DMS 273 (cell line): ENCODE measurements at regions not wholly inside any gene's neighbourhood (a gene's known extent, or its start where the extent isn't known, plus 50 kb on each side); places are given as distances from the start of the nearest gene placed in this dataset.
"Not testable (repeated sequence)": the region's sequence is repeated elsewhere in the genome, so short reads cannot be mapped to it uniquely, and the experiment has no call there.

Experiments used
- DNase-seq: peaks from one replicate; lab custom pipeline; 2025; ENCODE audit not compliant: unreplicated experiment; lab: John Stamatoyannopoulos, UW

DNA sequence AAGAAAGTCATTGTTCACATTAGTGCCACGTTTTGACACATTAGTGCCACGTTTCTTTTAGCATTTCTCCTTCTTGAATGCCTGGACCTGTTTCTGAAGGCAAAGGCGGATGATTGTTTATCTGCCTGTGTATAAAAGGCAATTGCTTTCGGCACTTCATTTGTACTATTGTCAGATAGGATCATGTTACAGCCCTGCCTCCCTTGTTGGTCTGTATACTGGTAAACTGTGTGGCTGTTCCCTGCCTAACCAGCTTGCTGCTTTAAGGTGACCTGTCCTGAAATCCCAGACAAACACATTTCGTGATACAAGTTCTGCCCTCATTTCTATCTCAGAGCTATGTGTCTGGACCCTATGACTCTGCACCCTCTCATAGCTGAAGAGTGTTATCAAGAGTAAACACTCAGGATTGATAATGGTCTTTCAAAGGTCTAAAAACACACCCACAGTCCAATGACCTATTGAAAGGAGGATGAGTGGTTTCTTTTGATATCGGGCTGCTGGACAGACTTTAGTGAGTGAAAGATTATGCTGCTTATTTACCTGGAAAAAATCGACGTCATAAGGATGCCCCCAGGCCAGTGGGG lies 276.3 kb upstream of the MCTP2 start:
- DNase-seq, result no peak

DNA sequence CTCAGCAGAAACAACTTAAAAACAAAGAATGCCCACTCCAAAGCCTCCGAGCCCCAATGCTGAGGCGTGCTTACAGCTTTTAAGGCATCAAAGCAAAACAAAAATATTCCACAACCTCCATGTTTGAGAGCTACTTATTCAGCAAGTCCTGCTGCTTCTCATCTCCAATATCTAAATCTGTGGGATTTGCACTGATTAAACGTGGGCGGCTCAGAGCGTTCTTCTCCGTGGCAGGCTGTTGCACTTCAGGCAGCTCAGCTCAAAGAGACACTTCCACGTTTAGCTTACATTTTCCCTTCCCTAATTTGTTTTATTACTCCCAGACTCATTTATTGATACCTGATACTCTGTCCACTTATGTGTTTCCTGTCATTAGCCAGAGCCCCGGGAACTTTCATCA lies 282.6 kb upstream of the MCTP2 start:
- DNase-seq, result peak; percentile 1

DNA sequence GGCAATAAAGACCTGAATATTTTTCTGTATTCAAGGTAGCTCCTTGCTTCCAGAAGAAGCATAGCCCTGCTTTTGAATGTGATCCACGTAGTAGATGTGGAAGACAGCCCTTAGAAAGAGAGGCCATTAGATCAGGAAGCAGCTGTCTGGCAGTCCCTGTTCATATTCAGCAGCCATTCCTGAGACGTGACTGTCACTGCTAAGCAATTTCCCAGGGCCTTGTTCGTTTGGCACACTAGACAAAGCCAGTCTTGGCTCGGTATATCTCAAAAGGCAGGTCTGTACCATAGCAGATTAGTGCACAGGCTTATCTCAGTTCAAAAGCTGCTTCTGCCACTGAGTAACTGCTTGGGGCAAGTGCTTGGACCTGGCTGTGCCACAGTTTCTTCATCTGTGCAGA lies 287.8 kb upstream of the MCTP2 start:
- no peak for DNase-seq

DNA sequence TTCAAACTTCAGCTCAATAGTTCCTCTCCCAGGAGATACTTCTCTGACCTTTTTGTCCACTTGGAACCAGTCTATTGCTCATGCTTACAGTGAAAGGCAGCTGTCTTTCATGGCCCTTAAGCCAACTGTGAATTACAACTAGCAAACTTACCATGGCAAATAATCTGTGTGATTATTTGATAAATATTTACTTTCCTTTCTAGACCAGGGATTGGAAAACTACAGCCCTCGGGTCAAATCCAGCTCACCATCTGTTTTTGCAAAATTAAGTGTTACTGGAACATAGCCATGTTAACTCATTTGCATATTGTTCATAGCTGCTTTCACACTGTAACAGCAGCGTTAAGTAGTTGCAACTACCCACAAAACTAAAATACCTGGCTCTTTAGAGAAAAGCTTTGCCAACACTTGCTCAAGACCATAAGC lies 289.1 kb upstream of the MCTP2 start:
- peak; percentile 62 for DNase-seq

DNA sequence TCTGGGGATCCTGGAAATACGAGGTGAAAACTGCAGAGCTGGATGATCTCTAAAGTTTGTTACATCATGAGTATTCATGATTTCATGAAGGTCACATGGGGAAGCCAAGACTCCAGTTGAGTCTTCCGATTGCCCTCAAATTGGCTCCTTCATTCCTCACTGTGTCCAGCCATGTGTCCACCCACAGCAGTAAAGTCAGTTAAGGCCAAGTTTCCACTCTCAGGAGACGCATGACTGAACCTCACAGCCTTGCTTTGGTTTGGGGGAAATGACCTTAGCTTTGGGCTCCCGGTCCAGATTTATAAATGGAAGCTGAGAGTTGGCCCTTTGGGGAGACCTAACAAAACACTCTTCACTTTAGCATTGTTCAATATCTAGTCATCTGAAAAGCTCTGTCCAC lies 289.7 kb upstream of the MCTP2 start:
- no peak for DNase-seq

DNA sequence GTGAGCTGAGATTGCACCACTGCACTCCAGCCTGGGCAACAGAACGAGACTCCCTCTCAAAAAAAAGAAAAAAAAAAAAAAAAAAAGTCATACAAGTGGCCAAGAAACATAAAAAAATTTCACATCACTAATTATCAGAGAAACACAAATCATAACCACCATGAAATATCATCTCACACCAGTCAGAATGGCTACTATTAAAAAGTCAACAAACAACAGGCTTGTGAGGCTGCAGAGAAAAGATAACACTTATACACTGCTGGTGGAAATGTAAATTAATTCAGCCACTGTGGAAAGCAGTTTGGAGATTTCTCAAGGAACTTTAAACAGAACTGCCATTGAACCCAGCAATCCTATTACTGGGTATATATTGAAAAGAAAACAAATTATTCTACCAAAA lies 291.1 kb upstream of the MCTP2 start:
- no peak for DNase-seq

DNA sequence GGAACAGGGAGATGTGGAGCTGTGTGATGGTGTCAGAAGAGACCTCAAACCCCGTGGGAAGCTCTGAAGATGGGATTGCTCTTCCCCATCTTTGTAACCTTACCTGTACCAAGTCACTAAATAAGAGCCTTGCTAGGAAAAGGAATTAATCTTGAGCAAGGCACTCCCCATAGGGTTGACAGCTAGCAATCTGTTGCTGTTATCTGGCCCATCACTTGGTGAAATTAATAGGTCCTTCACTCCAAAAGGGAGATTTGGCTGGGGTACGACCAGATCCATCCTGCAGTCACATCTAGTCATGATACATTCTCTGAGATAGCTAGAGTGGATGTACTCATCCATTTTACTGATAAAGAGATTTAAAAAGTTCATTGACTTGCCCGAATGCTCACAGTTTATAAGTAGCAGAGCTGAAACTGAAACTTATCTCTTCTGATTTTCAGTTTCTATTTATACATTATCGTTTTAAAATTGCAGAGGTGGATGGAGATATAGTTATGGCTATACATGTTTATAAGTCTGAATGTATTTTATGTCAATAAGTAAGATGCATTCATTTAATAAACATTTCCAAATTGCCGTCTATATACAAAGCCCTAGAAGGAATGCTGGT lies 299.1 kb upstream of the MCTP2 start:
- DNase-seq, result no peak

DNA sequence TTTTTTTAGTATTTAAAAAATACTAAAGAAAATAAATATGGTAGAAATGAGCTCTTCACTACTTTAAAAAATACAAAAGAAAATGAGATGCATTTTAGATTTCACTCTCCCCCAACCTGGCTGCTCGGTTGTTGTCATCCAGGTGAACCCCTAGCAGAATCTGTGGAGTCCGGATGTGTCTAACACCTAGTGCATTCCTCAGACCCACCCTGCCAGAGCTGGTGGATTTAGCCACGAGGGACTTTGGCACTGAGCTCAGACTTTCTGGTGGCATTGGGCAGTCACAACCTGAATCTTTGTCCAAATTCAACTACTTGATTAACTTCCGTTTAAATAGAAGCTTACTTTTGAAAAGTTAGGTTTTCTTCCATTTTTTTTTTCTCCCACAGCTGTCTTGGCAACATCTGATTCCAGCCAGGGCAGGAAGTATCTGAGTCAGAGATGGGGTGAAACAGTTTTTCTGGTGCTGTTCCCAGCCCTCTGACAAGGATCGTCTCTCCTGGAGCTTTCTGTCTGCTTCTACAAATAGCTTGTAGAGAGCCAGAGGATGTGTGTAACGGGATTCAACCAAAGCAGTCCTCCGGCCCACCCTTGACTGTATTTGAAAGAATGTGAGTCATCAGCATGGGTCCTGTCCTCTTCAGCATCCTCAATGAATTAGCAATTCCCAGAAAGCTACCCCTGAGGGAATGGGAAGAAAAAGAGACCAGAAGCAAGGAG lies 301.8 kb upstream of the MCTP2 start:
- DNase-seq, result no peak

DNA sequence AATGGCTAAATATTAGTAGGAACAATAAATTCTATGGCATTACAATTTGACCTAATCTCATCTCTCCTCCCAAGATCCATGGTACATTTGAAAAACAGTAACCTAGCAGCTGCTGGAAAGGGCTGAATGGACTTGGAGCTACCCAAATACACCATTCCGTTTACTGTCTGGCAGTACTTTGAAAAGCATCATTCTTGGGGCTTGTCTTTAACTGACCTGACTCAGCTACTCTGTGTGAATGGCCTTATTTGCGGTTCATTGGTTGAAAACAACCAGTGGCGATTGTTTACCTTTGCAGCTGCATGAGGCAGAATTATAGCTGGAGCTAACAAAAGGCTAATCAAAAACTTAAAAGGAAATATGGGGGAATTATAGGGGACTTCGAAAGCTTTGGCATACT lies 311.2 kb upstream of the MCTP2 start:
- no peak for DNase-seq

DNA sequence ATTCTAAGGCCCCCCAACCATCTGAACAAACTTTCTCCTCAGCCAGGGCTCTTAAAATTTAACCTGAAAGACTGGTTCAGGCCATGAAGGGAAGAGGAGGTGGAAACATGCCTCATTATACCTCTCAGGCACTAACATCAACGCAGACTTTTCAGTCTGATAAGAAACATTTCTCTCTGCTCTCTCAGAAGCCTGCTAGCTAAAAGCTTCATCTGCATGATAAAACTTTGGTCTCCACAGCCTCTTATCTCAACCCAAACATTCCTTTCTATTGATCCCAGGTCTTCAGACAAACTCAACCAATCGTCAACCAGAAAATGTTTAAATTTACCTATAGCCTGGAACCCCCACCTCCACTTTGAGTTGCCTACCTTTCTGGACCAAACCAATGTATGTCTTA lies 312.6 kb upstream of the MCTP2 start:
- DNase-seq, result not testable (repeated sequence)

DNA sequence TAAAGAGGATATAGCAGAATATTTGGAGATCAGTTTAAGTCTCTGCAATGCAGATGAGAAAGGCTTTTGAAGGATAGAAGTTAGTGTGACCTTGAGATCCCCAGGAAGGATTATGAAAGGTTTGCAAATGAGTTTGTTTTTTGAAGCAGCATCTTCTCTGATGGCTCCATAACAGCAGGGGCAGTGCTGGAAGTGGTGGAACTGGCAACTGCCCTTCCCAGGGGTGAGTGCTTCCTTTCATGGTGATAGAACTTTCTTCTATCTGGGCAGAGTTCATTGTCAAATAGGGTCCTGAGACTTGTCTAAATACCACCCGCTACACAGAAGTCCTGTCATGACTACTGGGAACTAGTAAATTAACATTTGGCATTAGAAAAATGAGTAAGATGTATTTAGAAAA lies 314.2 kb upstream of the MCTP2 start:
- DNase-seq, result no peak

DNA sequence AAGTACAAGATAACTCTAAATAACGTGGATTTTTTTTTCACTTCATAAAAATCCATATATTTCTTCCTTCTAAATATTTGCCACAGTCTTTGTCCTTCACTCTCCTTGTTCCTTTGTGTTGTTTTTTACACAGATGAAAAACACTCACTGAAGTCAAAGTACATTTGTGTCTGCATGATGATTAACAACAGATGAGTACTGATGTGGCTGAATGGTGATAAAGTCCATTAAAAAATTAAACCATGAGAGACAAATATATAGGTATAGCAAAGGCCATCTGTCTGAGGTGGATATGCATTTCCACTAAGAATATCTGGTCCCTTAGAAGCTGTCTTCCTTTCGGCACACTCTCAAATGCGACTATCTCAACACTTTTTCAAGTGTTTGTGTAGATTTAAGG lies 317.5 kb upstream of the MCTP2 start:
- DNase-seq, result no peak

DNA sequence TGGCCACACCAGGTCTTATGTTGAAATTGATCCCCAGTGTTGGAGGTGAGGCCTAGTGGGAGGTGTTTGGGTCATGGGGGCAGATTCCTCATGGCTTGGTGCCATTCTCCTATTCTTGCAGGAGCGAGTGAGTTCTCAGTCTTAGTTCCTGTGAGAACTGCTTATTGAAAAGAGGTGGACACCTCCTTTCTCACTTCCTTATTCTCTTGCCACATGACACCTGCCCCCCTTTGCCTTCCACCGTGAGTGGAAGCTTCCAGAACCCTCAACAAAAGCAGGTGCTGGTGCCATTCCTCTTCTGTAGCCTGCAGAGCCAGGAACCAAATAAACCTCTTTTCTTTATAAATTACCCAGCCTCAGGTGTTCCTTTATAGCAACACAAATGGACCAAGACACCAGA lies 318.1 kb upstream of the MCTP2 start:
- no peak for DNase-seq

DNA sequence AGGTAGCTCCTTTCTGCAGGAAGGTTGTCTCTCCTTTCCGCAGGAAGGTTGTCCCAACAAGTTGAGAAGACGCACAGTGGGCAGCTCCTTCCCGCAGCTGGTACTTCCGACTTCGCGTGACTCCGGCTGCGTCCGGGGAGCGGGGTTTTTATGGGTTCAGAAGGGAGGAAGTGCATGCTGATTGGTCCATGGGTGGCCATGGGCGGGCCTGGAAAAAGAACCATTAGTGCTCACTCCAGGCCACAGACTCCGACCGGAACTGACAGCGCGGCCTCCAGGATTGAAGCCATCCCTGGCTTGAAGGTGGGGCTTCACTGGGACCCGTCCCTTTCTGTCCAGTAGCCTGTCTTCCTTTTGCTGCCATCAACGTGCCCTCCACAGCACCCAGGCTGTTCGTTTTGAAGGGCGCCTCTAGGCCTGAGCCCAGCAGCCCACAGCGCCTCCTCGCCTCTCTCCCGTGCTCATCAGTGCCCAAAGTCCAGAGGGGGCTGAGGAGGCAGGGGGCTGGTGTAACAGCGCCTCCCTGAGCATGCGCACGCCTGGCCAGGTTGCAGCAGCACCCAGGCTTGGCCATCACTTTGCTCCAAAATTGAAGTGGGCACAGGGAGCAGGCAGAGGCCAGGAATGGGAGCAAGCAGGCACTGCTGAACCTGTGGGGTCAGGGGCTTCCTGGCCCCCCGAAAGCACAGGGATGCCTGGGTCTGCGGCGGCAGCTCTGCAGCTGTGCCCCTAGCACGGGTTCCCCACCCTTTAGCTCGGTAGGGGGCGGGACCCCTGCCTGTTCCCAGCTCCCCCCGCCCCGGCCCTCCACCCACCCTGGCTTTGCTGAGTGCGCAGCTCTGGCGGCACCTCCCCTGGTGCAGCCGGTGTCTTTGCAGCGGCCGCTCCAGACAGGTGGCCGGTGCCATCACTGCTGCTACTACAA lies 330.6 kb upstream of the MCTP2 start:
- no peak for DNase-seq

DNA sequence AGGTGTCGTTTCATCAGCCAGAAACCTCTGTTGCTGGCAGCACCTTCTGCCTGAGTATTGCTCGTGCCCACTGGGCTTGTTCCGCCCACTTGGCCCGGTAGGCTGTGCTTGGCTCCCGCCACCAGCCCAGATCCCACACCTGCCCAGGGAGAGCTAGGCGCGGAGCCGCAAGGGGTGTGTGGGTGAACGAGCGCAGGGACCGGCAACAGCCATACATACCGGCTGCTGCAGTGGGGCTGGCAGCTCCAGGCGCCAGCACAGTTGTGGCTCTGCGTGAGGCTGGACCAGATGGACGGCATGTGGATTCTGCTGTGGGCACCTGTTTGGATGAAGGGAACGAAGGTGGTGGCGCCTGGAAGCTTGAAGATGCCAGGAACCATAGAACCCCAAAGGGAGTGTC lies 331.5 kb upstream of the MCTP2 start:
- DNase-seq, result no peak

DNA sequence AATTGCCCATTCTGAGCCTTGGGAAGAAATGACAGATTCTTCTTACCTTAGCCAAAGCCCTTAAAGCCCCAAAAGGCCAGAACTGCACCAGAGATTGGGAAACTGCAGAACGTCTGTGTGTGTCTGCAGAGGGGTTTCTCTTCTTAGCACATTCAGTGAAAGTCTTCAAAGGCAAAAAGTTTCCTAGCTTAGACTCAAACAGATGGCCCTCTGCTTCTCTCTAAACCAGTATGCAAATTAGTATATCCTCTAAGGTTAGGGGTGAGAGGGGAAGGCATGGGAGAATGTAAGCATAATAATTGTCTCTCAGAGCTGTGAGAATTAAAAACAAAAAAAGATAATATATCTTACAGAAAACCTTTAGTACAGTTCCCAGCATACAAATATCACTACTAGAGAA lies 334.0 kb upstream of the MCTP2 start:
- no peak for DNase-seq

DNA sequence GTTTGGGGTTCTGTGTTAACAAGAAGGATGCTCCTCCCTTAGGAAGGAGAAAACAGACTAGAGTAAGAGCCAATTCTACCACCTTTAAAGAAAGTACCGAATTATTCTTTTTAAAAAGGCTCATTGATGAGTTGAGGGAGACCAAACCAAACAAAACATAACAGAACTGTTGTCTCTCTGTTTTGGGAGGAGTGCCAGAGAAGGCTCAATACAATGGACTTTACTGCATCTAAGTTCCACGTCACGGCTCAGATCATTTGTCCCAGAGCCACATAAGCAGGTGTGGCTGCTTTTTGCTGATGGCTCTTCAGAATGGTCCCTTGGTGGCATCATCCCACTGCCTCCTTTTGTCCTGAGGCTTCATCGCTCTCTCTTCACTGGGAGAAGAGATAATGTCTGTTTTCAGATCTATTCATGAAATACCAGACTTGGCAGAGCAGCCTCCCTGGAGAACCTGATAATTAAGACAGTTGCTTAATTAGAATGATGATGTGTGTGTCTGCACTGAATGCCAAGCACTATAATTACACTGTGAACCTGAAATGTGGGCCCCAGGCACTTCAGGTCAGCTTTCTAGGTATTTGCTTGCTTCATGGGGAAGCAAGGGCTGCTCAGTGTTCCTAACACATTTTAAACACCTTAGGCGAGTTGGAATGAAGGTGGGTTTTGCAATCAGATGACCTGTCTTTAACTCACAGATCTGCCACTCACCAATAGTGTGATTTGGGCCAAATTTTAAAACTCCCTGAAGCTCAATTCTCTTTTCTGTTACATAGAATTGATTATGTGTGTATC lies 335.2 kb upstream of the MCTP2 start:
- no peak for DNase-seq

DNA sequence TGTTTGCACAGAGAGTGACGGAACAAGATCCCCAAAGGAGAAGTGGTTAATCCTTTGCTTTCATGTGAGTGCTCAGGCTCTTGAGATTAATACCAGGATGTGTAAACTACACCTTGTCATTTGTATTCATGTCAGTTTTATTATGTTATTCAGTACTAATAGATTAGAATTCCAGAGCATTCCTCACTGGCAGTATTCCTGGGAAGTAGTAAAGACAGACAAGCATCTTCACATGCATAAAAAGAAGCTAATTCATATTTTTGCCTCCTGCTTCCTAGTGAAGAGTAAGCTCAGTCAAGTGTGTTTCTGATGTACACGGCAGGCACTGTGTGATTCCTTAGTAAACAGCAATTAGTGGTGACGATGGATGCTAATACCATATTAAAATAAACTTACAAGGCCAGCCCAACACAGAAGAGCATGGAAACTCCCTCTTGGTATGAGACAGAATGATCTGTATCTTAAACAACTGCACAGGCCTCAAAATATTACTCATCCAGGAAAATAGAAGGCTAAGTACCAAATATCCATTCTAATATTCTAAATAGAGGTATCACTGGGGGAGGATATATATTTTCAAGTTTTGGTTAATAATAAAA lies 336.8 kb upstream of the MCTP2 start:
- no peak for DNase-seq

DNA sequence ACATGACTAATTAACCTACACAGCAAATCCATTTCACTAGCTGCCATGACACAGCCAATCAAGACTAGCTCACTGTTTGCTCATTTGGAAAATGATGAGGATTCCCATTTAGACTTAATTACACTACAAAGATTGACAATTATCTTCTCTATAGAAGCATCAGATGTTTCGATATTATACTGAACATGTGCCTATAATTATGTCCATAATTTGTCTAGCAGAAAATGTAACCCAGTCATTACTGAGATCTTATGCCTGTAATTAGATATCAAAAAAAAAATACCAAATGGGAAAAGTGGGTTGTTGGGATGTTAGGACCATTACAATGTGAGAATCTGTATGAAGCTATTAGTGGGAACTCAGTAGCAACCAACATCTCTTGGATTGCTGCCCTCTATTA lies 344.2 kb upstream of the MCTP2 start:
- no peak for DNase-seq

DNA sequence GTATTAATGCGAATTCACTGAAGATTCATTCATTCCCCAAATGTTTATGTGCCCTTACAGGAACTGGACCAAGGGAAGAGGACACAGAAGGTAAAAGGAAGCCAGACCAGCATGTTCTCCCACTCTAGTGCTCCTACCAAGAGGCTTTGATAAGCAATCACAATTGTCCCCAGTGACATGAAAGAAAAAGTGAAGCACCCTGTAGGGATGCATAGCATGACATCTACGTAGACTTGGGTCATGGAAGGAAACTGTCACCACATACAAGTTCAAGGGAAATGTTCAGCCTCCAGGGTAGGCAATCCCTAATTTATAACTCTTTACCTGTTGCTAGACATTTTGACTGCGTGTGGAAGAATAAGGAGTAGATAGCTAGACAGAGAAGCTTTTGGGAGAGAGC lies 348.6 kb upstream of the MCTP2 start:
- no peak for DNase-seq
